Vagina (tissue), 2 donors: ENCODE measurements at regions not wholly inside any gene's neighbourhood (a gene's known extent, or its start where the extent isn't known, plus 50 kb on each side); places are given as distances from the start of the nearest gene placed in this dataset.
"Not testable (repeated sequence)": the region's sequence is repeated elsewhere in the genome, so short reads cannot be mapped to it uniquely, and the experiment has no call there.

Source experiments
- DNase-seq, 2 donors: peaks; one replicate each; pipeline ENCODE4 v3.0.0-alpha.2; 2017; ENCODE audit errors: extremely low spot score in 2 of 2
- H3K27ac ChIP-seq: fragments of 200-600 bp; sonication (generic); one replicate; pipeline ENCODE4 v1.5.1; 2019
- H3K27me3 ChIP-seq: fragments of 200-600 bp; sonication (generic); one replicate; pipeline ENCODE4 v1.5.1; 2019
- H3K36me3 ChIP-seq, 2 donors: fragments of 200-600 bp; sonication (generic); one replicate each; pipeline ENCODE4 v1.5.1; 2017 to 2019
- H3K4me1 ChIP-seq: fragments of 200-600 bp; sonication (generic); one replicate; pipeline ENCODE4 v1.5.1; 2019
- H3K4me3 ChIP-seq, 2 donors: fragments of 200-600 bp; sonication (generic); 1 replicate in 1 of 2; 2 replicates in 1 of 2; pipeline ENCODE4 v1.5.1; 2016 to 2019
- H3K9me3 ChIP-seq: fragments of 200-600 bp; sonication (generic); one replicate; pipeline ENCODE4 v1.5.1; 2019
- POLR2A ChIP-seq, 2 donors: fragments of 450-650 bp; IDR thresholded peaks; one replicate each; pipeline ENCODE4 v1.6.1; 2017; ENCODE audit warnings: antibody characterized with exemption in 2 of 2, mild to moderate bottlenecking in 2 of 2, moderate library complexity in 2 of 2
- POLR2AphosphoS5 ChIP-seq, 2 donors: sonication (generic); formaldehyde crosslinking; IDR thresholded peaks; one replicate each; pipeline ENCODE4 v1.9.0; 2017; ENCODE audit warnings: antibody characterized with exemption in 2 of 2, mild to moderate bottlenecking in 2 of 2, low read depth in 1 of 2; ENCODE audit not compliant: insufficient read depth in 1 of 2
- intact Hi-C: fragments of 100-400 bp; cut with DNase I; formaldehyde crosslinking; loops from one replicate; pipeline ENCODE4 v1.15.1; 2023
- TF ChIP-seq, protein P1 (sequence below), 3 experiments: fragments of 450-650 bp in 2 of 3; fragments of 200-600 bp in 1 of 3; sonication (generic) in 1 of 3; IDR thresholded peaks; one replicate each; pipeline ENCODE4 v1.5.1; 2017 to 2019; ENCODE audit warnings: antibody characterized with exemption in 3 of 3, mild to moderate bottlenecking in 2 of 3, moderate library complexity in 2 of 3

GRCh38 chr5:50576265-50576664 is 90.2 kb upstream of the PARP8 start:
- no peaks in the 10 kb centered on the region for H3K9me3 ChIP-seq
- H3K27ac ChIP-seq, result no peak overlapping the region
- H3K36me3 ChIP-seq, result no peaks in the 10 kb centered on the region
- DNase-seq, result no peak
- no peak for TF ChIP-seq POLR2AphosphoS5 (IDR thresholded peaks at IDR 0.05; ENCODE audit: insufficient read depth in 1 of 2, low read depth in 1 of 2)
- TF ChIP-seq, protein P1, sequence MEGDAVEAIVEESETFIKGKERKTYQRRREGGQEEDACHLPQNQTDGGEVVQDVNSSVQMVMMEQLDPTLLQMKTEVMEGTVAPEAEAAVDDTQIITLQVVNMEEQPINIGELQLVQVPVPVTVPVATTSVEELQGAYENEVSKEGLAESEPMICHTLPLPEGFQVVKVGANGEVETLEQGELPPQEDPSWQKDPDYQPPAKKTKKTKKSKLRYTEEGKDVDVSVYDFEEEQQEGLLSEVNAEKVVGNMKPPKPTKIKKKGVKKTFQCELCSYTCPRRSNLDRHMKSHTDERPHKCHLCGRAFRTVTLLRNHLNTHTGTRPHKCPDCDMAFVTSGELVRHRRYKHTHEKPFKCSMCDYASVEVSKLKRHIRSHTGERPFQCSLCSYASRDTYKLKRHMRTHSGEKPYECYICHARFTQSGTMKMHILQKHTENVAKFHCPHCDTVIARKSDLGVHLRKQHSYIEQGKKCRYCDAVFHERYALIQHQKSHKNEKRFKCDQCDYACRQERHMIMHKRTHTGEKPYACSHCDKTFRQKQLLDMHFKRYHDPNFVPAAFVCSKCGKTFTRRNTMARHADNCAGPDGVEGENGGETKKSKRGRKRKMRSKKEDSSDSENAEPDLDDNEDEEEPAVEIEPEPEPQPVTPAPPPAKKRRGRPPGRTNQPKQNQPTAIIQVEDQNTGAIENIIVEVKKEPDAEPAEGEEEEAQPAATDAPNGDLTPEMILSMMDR (IDR thresholded peaks at IDR 0.05), result no peak
- TF ChIP-seq POLR2A (IDR thresholded peaks at IDR 0.05), result no peak
- H3K27me3 ChIP-seq, result no peaks in the 10 kb centered on the region
- H3K4me3 ChIP-seq, result no peak overlapping the region
- intact Hi-C loops, result no loop called here
- H3K4me1 ChIP-seq, result no peaks in the 10 kb centered on the region

DNA sequence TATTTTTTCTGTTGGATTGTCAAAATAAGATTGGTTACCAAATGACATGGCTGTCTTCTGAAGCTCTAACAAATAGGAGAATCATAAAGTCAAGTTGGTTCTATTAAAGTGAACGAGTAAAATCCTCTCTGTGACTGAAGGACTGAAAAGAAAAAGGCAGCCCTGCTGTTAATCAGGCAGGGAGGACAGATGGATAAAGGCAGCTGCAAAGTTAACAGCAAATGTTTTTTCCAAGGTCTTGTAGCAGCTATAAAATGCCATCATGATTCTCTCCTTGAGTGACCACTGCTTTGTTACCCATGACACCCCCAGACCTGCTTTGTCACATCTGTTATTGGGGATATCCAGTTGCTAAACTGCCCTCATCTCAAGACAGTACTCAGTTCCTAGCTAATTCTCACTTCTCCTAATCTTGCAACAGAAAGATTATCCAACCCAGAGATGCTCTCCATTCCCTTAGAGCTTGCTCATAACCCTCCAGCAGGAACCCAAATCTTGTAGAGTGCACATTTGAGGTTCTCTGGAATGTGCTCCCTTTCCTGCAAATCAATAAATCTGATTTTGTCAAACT is 89.7 kb upstream of the PARP8 start:
- intact Hi-C loops, result no loop called here
- no peak for TF ChIP-seq POLR2A (IDR thresholded peaks at IDR 0.05)
- TF ChIP-seq, protein P1 (IDR thresholded peaks at IDR 0.05), result no peak
- TF ChIP-seq POLR2AphosphoS5 (IDR thresholded peaks at IDR 0.05; ENCODE audit: insufficient read depth in 1 of 2, low read depth in 1 of 2), result no peak
- Histone ChIP-seq H3K36me3 (no peaks in the 10 kb centered on the region), H3K4me1 (no peaks in the 10 kb centered on the region), H3K4me3 (no peak overlapping the region), H3K27ac (no peak overlapping the region), H3K27me3 (no peaks in the 10 kb centered on the region), H3K9me3 (no peaks in the 10 kb centered on the region)
- no peak for DNase-seq

GRCh38 chr5:50580506-50580905 is 85.9 kb upstream of the PARP8 start:
- DNase-seq, result no peak
- no peak overlapping the region for H3K27ac ChIP-seq
- H3K4me1 ChIP-seq, result no peaks in the 10 kb centered on the region
- no peaks in the 10 kb centered on the region for H3K27me3 ChIP-seq
- no peaks in the 10 kb centered on the region for H3K36me3 ChIP-seq
- intact Hi-C loops, result no loop called here
- no peaks in the 10 kb centered on the region for H3K9me3 ChIP-seq
- no peak overlapping the region for H3K4me3 ChIP-seq
- TF ChIP-seq POLR2A (IDR thresholded peaks at IDR 0.05) (no peak), POLR2AphosphoS5 (IDR thresholded peaks at IDR 0.05; ENCODE audit: insufficient read depth in 1 of 2, low read depth in 1 of 2) (no peak)
- TF ChIP-seq, protein P1 (IDR thresholded peaks at IDR 0.05), result no peak

GRCh38 chr5:50581845-50582244 is 84.6 kb upstream of the PARP8 start:
- intact Hi-C loops, H3K36me3 ChIP-seq, DNase-seq: not testable (repeated sequence)

DNA sequence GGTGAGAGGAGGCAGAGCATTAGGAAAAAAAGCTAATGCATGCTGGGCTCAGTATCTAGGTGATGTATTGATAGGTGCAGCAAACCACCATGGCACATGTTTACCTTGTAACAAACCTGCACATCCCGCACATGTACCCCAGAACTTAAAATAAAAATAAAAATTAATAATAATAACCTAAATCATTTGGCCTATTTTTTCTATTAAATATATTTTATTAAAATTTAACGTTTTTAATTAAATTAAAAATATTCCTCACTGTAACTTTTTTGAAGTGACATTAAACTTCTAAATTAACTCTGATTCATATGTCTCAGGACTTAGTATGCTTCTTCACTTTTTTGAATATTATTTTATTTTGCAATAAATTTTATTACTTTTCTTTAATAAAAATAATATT is 83.7 kb upstream of the PARP8 start:
- no peak for DNase-seq
- TF ChIP-seq, protein P1 (IDR thresholded peaks at IDR 0.05), result no peak
- TF ChIP-seq POLR2A (IDR thresholded peaks at IDR 0.05) (no peak), POLR2AphosphoS5 (IDR thresholded peaks at IDR 0.05; ENCODE audit: insufficient read depth in 1 of 2, low read depth in 1 of 2) (no peak)
- no peaks in the 10 kb centered on the region for H3K9me3 ChIP-seq
- H3K4me3 ChIP-seq, result no peak overlapping the region
- H3K27me3 ChIP-seq, result no peaks in the 10 kb centered on the region
- intact Hi-C loops, result no loop called here
- H3K4me1 ChIP-seq, result no peaks in the 10 kb centered on the region
- no peak overlapping the region for H3K27ac ChIP-seq
- H3K36me3 ChIP-seq, result no peaks in the 10 kb centered on the region

More at GRCh38 chr5:50581845-50582244, 84.6 kb upstream of the PARP8 start:
- H3K4me1 ChIP-seq, H3K9me3 ChIP-seq, H3K4me3 ChIP-seq, H3K27me3 ChIP-seq, H3K27ac ChIP-seq: not testable (repeated sequence)
